ENCODE measurements at regions not wholly inside any gene's neighbourhood (a gene's known extent, or its start where the extent isn't known, plus 50 kb on each side); places are given as distances from the start of the nearest gene placed in this dataset.

- no peaks in the 10 kb centered on the region for H3K9me3 ChIP-seq (ENCODE audit: control insufficient read depth, insufficient read depth, low read depth, low read length)
- H3K4me1 ChIP-seq (ENCODE audit: control insufficient read depth, extremely low read depth, insufficient read depth, low read length): no peaks in the 10 kb centered on the region
- no peak overlapping the region for H3K4me3 ChIP-seq (replicated peaks in 1 of 4; ENCODE audit: control extremely low read depth in 1 of 4, insufficient read depth in 1 of 4, low read depth in 3 of 4, low read length in 4 of 4)
- H3K36me3 ChIP-seq (ENCODE audit: control insufficient read depth, insufficient read depth, low read length): no peaks in the 10 kb centered on the region
- no peak for TF ChIP-seq EZH2 (IDR thresholded peaks at IDR 0.05; ENCODE audit: low read length, missing control alignments)
- TF ChIP-seq, protein P1, sequence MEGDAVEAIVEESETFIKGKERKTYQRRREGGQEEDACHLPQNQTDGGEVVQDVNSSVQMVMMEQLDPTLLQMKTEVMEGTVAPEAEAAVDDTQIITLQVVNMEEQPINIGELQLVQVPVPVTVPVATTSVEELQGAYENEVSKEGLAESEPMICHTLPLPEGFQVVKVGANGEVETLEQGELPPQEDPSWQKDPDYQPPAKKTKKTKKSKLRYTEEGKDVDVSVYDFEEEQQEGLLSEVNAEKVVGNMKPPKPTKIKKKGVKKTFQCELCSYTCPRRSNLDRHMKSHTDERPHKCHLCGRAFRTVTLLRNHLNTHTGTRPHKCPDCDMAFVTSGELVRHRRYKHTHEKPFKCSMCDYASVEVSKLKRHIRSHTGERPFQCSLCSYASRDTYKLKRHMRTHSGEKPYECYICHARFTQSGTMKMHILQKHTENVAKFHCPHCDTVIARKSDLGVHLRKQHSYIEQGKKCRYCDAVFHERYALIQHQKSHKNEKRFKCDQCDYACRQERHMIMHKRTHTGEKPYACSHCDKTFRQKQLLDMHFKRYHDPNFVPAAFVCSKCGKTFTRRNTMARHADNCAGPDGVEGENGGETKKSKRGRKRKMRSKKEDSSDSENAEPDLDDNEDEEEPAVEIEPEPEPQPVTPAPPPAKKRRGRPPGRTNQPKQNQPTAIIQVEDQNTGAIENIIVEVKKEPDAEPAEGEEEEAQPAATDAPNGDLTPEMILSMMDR (conservative IDR thresholded peaks at IDR 0.05 in 1 of 2, IDR thresholded peaks at IDR 0.05 in 1 of 2; ENCODE audit: low read depth in 1 of 2, low read length in 2 of 2): no peak
- no peaks in the 10 kb centered on the region for H3K79me2 ChIP-seq (ENCODE audit: control insufficient read depth, insufficient read depth, low read length)
- H4K20me1 ChIP-seq (ENCODE audit: control insufficient read depth, extremely low read depth, insufficient read depth, low read length): no peaks in the 10 kb centered on the region
- no peaks in the 10 kb centered on the region for H3K27me3 ChIP-seq (ENCODE audit: control insufficient read depth, insufficient read depth, low read length)
- no peak overlapping the region for H2AFZ ChIP-seq (ENCODE audit: low read length)
- no peak overlapping the region for H3K27ac ChIP-seq (ENCODE audit: insufficient read depth, low read length)
- H3K9ac ChIP-seq (ENCODE audit: insufficient read depth, low read length): no peak overlapping the region
- no peak for DNase-seq (ENCODE audit: low read depth in 2 of 2)
- no peak overlapping the region for H3K4me2 ChIP-seq (ENCODE audit: extremely low read depth, insufficient read depth, low read length)
Observed at GRCh38 chr5:3380689-3381088, 214.9 kb upstream of the IRX1 start.

- Histone ChIP-seq H2AFZ (ENCODE audit: low read length) (no peak overlapping the region), H3K4me2 (ENCODE audit: extremely low read depth, insufficient read depth, low read length) (no peak overlapping the region), H4K20me1 (ENCODE audit: control insufficient read depth, extremely low read depth, insufficient read depth, low read length) (no peaks in the 10 kb centered on the region), H3K4me1 (ENCODE audit: control insufficient read depth, extremely low read depth, insufficient read depth, low read length) (no peaks in the 10 kb centered on the region), H3K27me3 (ENCODE audit: control insufficient read depth, insufficient read depth, low read length) (no peaks in the 10 kb centered on the region), H3K79me2 (ENCODE audit: control insufficient read depth, insufficient read depth, low read length) (no peaks in the 10 kb centered on the region), H3K9ac (ENCODE audit: insufficient read depth, low read length) (no peak overlapping the region), H3K36me3 (ENCODE audit: control insufficient read depth, insufficient read depth, low read length) (no peaks in the 10 kb centered on the region), H3K27ac (ENCODE audit: insufficient read depth, low read length) (no peak overlapping the region), H3K9me3 (ENCODE audit: control insufficient read depth, insufficient read depth, low read depth, low read length) (no peaks in the 10 kb centered on the region), H3K4me3 (replicated peaks in 1 of 4; ENCODE audit: control extremely low read depth in 1 of 4, insufficient read depth in 1 of 4, low read depth in 3 of 4, low read length in 4 of 4) (no peak overlapping the region)
- TF ChIP-seq, protein P1 (conservative IDR thresholded peaks at IDR 0.05 in 1 of 2, IDR thresholded peaks at IDR 0.05 in 1 of 2; ENCODE audit: low read depth in 1 of 2, low read length in 2 of 2): no peak
- TF ChIP-seq EZH2 (IDR thresholded peaks at IDR 0.05; ENCODE audit: low read length, missing control alignments): no peak
- no peak for DNase-seq (ENCODE audit: low read depth in 2 of 2)
Observed at GRCh38 chr5:3377831-3378230, 217.8 kb upstream of the IRX1 start.

DNA sequence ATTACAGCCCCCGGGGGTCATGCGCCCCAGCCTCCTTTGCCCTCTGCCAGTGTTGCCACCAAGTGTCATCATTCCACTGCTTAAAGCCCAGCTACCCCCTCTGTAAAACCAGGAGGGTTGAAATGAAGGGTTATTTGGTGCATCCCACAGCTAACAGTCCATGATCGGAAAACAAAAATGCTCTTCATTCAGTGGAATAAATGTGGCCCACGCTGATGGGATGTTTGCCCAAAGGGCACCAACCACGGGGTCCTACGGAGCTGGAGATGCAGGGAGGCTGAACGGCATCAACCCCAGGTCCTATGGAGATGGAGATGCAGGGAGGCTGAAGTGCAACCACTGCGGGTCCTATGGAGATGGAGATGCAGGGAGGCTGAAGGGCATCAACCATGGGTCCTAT lies 218.5 kb upstream of the IRX1 start:
- H3K4me1 ChIP-seq (ENCODE audit: control insufficient read depth, extremely low read depth, insufficient read depth, low read length): no peaks in the 10 kb centered on the region
- H3K4me2 ChIP-seq (ENCODE audit: extremely low read depth, insufficient read depth, low read length): no peak overlapping the region
- TF ChIP-seq, protein P1 (conservative IDR thresholded peaks at IDR 0.05 in 1 of 2, IDR thresholded peaks at IDR 0.05 in 1 of 2; ENCODE audit: low read depth in 1 of 2, low read length in 2 of 2): no peak
- no peak for TF ChIP-seq EZH2 (IDR thresholded peaks at IDR 0.05; ENCODE audit: low read length, missing control alignments)
- no peaks in the 10 kb centered on the region for H3K36me3 ChIP-seq (ENCODE audit: control insufficient read depth, insufficient read depth, low read length)
- no peak overlapping the region for H2AFZ ChIP-seq (ENCODE audit: low read length)
- DNase-seq (ENCODE audit: low read depth in 2 of 2): no peak
- no peak overlapping the region for H3K9ac ChIP-seq (ENCODE audit: insufficient read depth, low read length)
- no peaks in the 10 kb centered on the region for H4K20me1 ChIP-seq (ENCODE audit: control insufficient read depth, extremely low read depth, insufficient read depth, low read length)
- no peaks in the 10 kb centered on the region for H3K79me2 ChIP-seq (ENCODE audit: control insufficient read depth, insufficient read depth, low read length)
- H3K9me3 ChIP-seq (ENCODE audit: control insufficient read depth, insufficient read depth, low read depth, low read length): no peaks in the 10 kb centered on the region
- H3K27ac ChIP-seq (ENCODE audit: insufficient read depth, low read length): no peak overlapping the region
- H3K27me3 ChIP-seq (ENCODE audit: control insufficient read depth, insufficient read depth, low read length): no peaks in the 10 kb centered on the region
- no peak overlapping the region for H3K4me3 ChIP-seq (replicated peaks in 1 of 4; ENCODE audit: control extremely low read depth in 1 of 4, insufficient read depth in 1 of 4, low read depth in 3 of 4, low read length in 4 of 4)
